ENCODE measurements at regions not wholly inside any gene's neighbourhood (a gene's known extent, or its start where the extent isn't known, plus 50 kb on each side); places are given as distances from the start of the nearest gene placed in this dataset.

GRCh38 chr15:70486451-70487386, 276.6 kb downstream of the UACA start:
- H3K4ac ChIP-seq (ENCODE audit: low read depth, low read length) = peak overlapping the region; percentile 56
- H2BK5ac ChIP-seq (ENCODE audit: low read depth, low read length, poor library complexity, severe bottlenecking) = no peak overlapping the region
- ATAC-seq (ENCODE audit: low read depth) (peak; percentile 62), DNase-seq (peak; percentile 89)
- peaks cover 22% of the 10 kb centered on the region for H3K27me3 ChIP-seq (ENCODE audit: control insufficient read depth, insufficient read depth, low read length)
- H4K5ac ChIP-seq (ENCODE audit: low read depth, low read length) = no peak overlapping the region
- no peak overlapping the region for H3K56ac ChIP-seq (ENCODE audit: extremely low read depth, insufficient read depth, low read length)
- H3K4me1 ChIP-seq (ENCODE audit: control insufficient read depth, insufficient read depth, low read length) = peaks cover 18% of the 10 kb centered on the region
- H2BK15ac ChIP-seq (ENCODE audit: low read depth, low read length) = no peak overlapping the region; the same call in 1 of the 3 replicates
- peak overlapping the region; percentile 74 for H2BK120ac ChIP-seq (ENCODE audit: low read depth, low read length)
- CTCF ChIA-PET = interaction anchor here (0.5 kb wide), 1 partner anchor 930 kb away, joined by 3 read pairs; no protein-coding TSS in a partner anchor
- H3K27ac ChIP-seq (ENCODE audit: insufficient read depth, low read length) = no peak overlapping the region
- intact Hi-C loops (cut with micrococcal nuclease) = loop anchor here (2.0 kb wide), 1 partner anchor 390 kb away; the partner anchor contains the start of gene TLE3
- no TSS peak for BruUV-seq (replicated peaks)
- in situ Hi-C loops (cut with MboI; ENCODE audit: low sequenced_read_pairs) = loop anchor here (10.0 to 25.0 kb wide), 4 partner anchors 399 to 1012 kb away; partner anchors contain the start of gene TLE3
- H3K9me3 ChIP-seq (ENCODE audit: control insufficient read depth, insufficient read depth, low read length) = no peaks in the 10 kb centered on the region
- no peak overlapping the region for H2AK9ac ChIP-seq (replicated peaks; ENCODE audit: low read depth, low read length, poor library complexity)
- H3K9ac ChIP-seq (ENCODE audit: low read depth, low read length) = no peak overlapping the region
- WGBS, 2 experiments (ENCODE audit: extremely low coverage in 2 of 2, insufficient read length in 1 of 2) = 92% methylated on average over 3 of the region's 17 CpGs; no CpG with 5 or more reads in 1 of the 2 experiments
- peak overlapping the region; percentile 9 for H3K18ac ChIP-seq (ENCODE audit: low read depth, low read length)
- H2AFZ ChIP-seq (replicated peaks; ENCODE audit: low read length, poor library complexity) = no peak overlapping the region
- no peak overlapping the region; the same call in 1 of the 2 replicates for H3K4me2 ChIP-seq (ENCODE audit: low read depth, low read length)
- H2BK20ac ChIP-seq (ENCODE audit: low read depth, low read length) = peak overlapping the region; percentile 6
- dilution Hi-C loops (cut with HindIII; ENCODE audit: low sequenced_read_pairs, unreplicated experiment) = no loop called here
- H3K23ac ChIP-seq (ENCODE audit: low read depth, low read length) = peak overlapping the region; percentile 6; the same call in 1 of the 2 replicates
- H3K9me1 ChIP-seq (ENCODE audit: insufficient read depth, low read length) = 0 out of 2 replicates have a peak, but pooled peaks cover 10% of the 10 kb centered on the region
- H3K36me3 ChIP-seq (ENCODE audit: control insufficient read depth, insufficient read depth, low read length) = no peaks in the 10 kb centered on the region
- no peaks in the 10 kb centered on the region for H3K79me1 ChIP-seq (ENCODE audit: low read depth in 1 of 2, low read length in 2 of 2)
- TF ChIP-seq SMC3 (IDR thresholded peaks at IDR 0.05; ENCODE audit: low read depth, low read length) = peak; percentile 14; the same call in 1 of the 2 replicates
- peak; percentile 61; the same call in 1 of the 2 replicates for TF ChIP-seq MAZ (IDR thresholded peaks at IDR 0.05; ENCODE audit: borderline replicate concordance, low read depth, low read length)
- no peak for TF ChIP-seq USF2 (IDR thresholded peaks at IDR 0.05; ENCODE audit: low read depth, low read length)
- TF ChIP-seq MAFK (IDR thresholded peaks at IDR 0.05; ENCODE audit: low read depth, low read length) = no peak
- TF ChIP-seq FOS (IDR thresholded peaks at IDR 0.05; ENCODE audit: low read depth, low read length) = peak; percentile 74
- peak; percentile 17; the same call in 1 of the 2 replicates for TF ChIP-seq BHLHE40 (IDR thresholded peaks at IDR 0.05; ENCODE audit: low read depth, low read length)
- TF ChIP-seq ELK1 (IDR thresholded peaks at IDR 0.05; ENCODE audit: borderline replicate concordance, low read depth, low read length) = no peak
- peak; percentile 98 for TF ChIP-seq CEBPB (IDR thresholded peaks at IDR 0.05; ENCODE audit: low read depth, low read length)
- no peak; the same call in 1 of the 2 replicates for TF ChIP-seq RAD21 (IDR thresholded peaks at IDR 0.05; ENCODE audit: low read length)
- peaks cover 8% of the 10 kb centered on the region for H4K20me1 ChIP-seq (ENCODE audit: insufficient read depth, low read length)
- POLR2A ChIA-PET (ENCODE audit: unreplicated experiment) = no interaction called here
- H3K14ac ChIP-seq (replicated peaks; ENCODE audit: low read depth, low read length) = peak overlapping the region; percentile 46; the same call in 1 of the 2 replicates
- peak overlapping the region; percentile 76; the same call in 1 of the 2 replicates for H2AK5ac ChIP-seq (ENCODE audit: low read depth, low read length)
- no peak overlapping the region for H3K4me3 ChIP-seq (ENCODE audit: insufficient read depth, low read depth, low read length)
- H4K8ac ChIP-seq (ENCODE audit: low read depth in 2 of 2, low read length in 2 of 2) = peak overlapping the region; percentile 2 to 27; a peak in 2 of 4 replicates
- H4K91ac ChIP-seq (ENCODE audit: insufficient read depth, low read depth, low read length) = peak overlapping the region; percentile 60; the same call in 1 of the 2 replicates
